ENCODE measurements at regions not wholly inside any gene's neighbourhood (a gene's known extent, or its start where the extent isn't known, plus 50 kb on each side); places are given as distances from the start of the nearest gene placed in this dataset.

- TF ChIP-seq EZH2 (IDR thresholded peaks at IDR 0.05; ENCODE audit: insufficient read depth, poor library complexity, severe bottlenecking) (no peak), EZH2phosphoT487 (IDR thresholded peaks at IDR 0.05; ENCODE audit: insufficient read depth, low read depth) (no peak)
These were observed 103.5 kb upstream of the HIVEP1 start for GRCh38 chr6:11908436-11909105.
